LNCAP (cell line): ENCODE measurements at regions not wholly inside any gene's neighbourhood (a gene's known extent, or its start where the extent isn't known, plus 50 kb on each side); places are given as distances from the start of the nearest gene placed in this dataset.

ENCODE experiments used
- CTCF ChIP-seq: fragments of 450-650 bp; IDR thresholded peaks from 2 replicates; pipeline ENCODE4 v1.5.1; 2017; ENCODE audit warnings: mild to moderate bottlenecking

GRCh38 chr12:9365296-9365695 is 157.1 kb upstream of the PZP start:
- no peak for TF ChIP-seq CTCF

- no peak for TF ChIP-seq CTCF
These were observed 156.3 kb upstream of the PZP start for GRCh38 chr12:9364224-9365176.

GRCh38 chr12:9363145-9363544 is 154.9 kb upstream of the PZP start:
- no peak for TF ChIP-seq CTCF

DNA sequence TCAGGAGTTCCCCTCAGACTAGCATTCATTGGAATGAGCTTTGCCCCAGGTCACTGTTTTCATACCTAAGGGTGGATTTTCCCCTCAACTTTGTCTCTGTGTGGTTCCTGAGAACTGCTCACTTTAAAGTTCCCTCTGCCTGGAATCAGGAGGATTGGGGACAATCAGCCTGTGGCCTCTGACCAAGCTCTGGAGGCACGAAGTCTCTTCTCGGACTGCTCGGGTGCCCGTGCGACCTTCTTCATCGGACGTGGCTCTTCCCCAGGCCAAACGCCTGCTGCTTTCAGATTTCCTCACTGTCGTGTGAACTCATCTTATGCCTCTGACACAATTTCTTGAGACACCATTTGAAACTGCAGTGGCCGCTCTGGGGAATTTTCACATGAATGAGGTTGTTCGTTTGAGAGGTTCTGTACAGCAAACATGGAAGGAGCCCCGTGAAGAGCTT is 153.7 kb upstream of the PZP start:
- no peak for TF ChIP-seq CTCF

DNA sequence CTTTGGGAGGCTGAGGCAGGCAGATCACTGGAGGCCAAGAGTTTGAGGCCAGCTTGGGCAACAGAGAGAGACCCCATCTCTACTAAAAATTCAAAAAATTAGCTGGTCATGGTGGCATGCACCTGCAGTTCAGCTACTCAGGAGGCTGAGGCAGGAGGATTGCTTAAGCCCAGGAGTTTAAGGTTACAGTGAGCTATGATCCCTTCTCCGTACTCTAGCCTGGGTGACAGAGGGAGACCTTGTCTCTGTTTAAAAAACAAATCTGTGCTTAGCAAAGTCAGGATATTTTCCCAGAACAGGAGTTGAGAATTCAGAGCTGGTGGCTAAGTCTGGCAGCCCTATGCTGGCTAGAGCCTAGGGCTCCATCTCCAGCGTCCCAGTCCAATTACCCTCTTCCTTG is 142.9 kb upstream of the PZP start:
- TF ChIP-seq CTCF = no peak

DNA sequence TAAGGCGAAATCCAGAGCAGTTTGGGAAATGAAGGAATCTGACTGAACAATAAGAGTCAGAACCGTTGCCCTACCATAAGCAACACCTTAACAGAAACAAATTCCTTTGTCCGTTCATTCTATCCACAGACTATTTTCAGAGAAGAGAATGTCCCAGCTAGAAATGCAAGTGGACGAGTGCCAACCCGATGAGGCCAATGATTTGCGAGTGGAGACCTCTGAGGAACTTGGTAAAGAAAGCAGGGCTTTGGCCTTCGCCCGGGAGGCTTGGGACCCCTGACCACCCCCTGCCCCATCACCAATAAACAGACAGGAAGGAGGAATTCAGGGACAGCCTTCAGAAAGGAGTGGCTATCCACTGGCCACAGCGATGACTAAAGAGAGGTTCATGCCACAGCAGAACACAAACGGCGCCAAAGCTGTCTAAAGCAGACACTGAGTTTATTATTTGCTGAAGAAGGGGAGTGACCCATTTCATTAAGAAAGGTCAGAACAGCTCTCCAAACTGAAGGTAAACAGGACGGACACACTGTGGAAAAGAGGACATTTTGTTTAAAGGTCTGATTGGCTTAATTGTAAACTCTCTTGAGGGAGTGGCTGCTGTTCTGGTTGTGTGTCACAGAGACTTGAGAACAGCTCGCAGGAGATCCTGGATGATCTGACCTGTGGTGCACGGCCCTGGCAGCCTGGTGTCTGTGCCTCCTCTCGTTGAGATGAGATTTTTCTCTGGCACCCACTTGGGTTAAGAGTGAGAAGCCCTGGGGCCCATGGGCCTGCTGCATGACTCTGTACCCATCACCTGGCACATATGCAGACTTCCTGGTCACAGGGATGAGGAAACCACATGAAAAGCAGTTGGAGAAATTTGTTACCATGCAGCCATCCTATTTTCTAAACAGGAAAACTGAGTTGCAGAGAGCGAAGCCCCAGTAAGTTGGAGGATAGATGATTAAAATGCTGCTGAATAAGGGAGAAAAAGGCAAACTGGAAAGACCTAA is 142.0 kb upstream of the PZP start:
- no peak for TF ChIP-seq CTCF

DNA sequence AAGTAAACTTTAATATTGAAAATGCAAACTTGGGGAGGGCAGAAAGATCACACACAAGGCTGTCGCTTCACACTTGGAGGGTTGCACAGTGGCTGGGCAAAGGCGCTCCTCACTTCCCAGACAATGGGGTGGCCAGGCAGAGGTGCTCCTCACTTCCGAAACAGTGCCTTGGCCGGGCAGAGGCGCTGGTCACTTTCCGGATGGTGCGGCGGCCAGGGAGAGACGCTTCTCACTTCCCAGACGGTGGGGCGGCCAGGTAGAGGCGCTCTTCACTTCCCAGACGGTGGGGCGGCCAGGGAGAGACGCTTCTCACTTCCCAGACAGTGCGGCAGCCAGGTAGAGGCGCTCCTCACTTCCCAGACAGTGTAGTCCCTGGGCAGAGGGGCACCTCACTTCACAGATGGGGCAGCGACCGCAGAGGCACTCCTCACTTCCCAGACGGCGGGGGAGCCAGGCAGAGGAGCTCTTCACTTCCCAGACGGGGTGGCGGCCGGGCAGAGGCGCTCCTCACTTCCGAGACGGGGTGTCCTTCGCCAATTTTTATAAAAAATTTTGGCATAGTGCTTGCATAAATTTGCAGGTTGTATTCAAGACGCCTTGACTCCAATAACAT is 140.8 kb upstream of the PZP start:
- no peak for TF ChIP-seq CTCF
